Epithelial cell of esophagus (primary cell): ENCODE measurements at regions not wholly inside any gene's neighbourhood (a gene's known extent, or its start where the extent isn't known, plus 50 kb on each side); places are given as distances from the start of the nearest gene placed in this dataset.

ENCODE experiments used
- DNase-seq: peaks from one replicate; pipeline ENCODE4 v3.0.0; 2010; ENCODE audit warnings: low read depth
- H3K4me3 ChIP-seq: 2 replicates; pipeline ENCODE4 v1.5.1; 2011; ENCODE audit warnings: mild to moderate bottlenecking, low read length, control low read depth
- CTCF ChIP-seq: IDR thresholded peaks from 2 replicates; pipeline ENCODE4 v1.5.1; 2011; ENCODE audit warnings: low read depth, mild to moderate bottlenecking, low read length, control low read depth, inconsistent platforms; ENCODE audit not compliant: insufficient read depth; ENCODE audit errors: missing control alignments

- peak; percentile 36 for DNase-seq
- no peak for TF ChIP-seq CTCF
- H3K4me3 ChIP-seq: no peak overlapping the region
Observed at GRCh38 chr6:74588094-74588832, 617.6 kb downstream of the COL12A1 start.

GRCh38 chr6:74587386-74587785 lies 618.5 kb downstream of the COL12A1 start:
- no peak for DNase-seq
- TF ChIP-seq CTCF: no peak
- no peak overlapping the region for H3K4me3 ChIP-seq

GRCh38 chr6:74585753-74586152 lies 620.1 kb downstream of the COL12A1 start:
- no peak for TF ChIP-seq CTCF
- no peak overlapping the region for H3K4me3 ChIP-seq
- DNase-seq: peak; percentile 24

- no peak for TF ChIP-seq CTCF
- DNase-seq: no peak
- H3K4me3 ChIP-seq: no peak overlapping the region
Observed at GRCh38 chr6:74581681-74582080, 624.2 kb downstream of the COL12A1 start.

- no peak overlapping the region for H3K4me3 ChIP-seq
- no peak for TF ChIP-seq CTCF
- no peak for DNase-seq
Observed at GRCh38 chr6:74579794-74580193, 626.1 kb downstream of the COL12A1 start.

- no peak for DNase-seq
- TF ChIP-seq CTCF: no peak
Observed at GRCh38 chr6:74579047-74579446, 626.8 kb downstream of the COL12A1 start.

DNA sequence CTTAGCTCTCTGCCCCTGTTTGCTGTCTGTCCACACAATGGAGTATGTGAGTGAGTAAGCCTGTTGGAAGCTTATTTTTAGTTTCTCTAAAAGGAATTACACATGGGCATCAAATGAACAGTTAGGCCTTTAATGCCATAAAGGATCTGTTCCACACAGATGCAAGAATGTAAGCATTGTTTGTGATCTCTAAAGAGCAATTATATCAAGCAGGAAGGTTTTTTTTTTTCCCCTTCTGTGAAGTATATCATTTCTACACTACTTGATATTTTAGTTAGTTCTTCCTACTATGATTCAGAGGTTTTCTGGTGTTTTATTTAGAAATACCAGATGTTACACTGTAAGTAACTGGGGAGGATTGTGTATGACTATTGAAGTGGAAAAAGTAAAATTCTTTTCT lies 627.5 kb downstream of the COL12A1 start:
- DNase-seq: no peak
- no peak for TF ChIP-seq CTCF
- no peak overlapping the region for H3K4me3 ChIP-seq

More at GRCh38 chr6:74579047-74579446, 626.8 kb downstream of the COL12A1 start:
- H3K4me3 ChIP-seq: no peak overlapping the region
